H9 (cell line): ENCODE measurements at regions not wholly inside any gene's neighbourhood (a gene's known extent, or its start where the extent isn't known, plus 50 kb on each side); places are given as distances from the start of the nearest gene placed in this dataset.

ENCODE experiments used
- DNase-seq: peaks from one replicate; pipeline ENCODE4 v3.0.0-alpha.2; 2017
- H2AFZ ChIP-seq: one replicate; pipeline ENCODE4 v1.6.1; 2013; ENCODE audit warnings: mild to moderate bottlenecking, low read length, control low read depth, moderate library complexity
- H2AK5ac ChIP-seq: 2 replicates; pipeline ENCODE4 v1.6.1; 2013; ENCODE audit warnings: low read length, control low read depth, mixed read lengths; ENCODE audit not compliant: insufficient read length
- H2BK120ac ChIP-seq: one replicate; pipeline ENCODE4 v1.6.1; 2013; ENCODE audit warnings: low read depth, mild to moderate bottlenecking, low read length, control low read depth, inconsistent platforms; ENCODE audit not compliant: poor library complexity, severe bottlenecking
- H2BK12ac ChIP-seq: 2 replicates; pipeline ENCODE4 v1.6.1; 2013; ENCODE audit warnings: low read length, control low read depth, mixed read lengths, low read depth; ENCODE audit not compliant: insufficient read length
- H2BK15ac ChIP-seq: 2 replicates; pipeline ENCODE4 v1.6.1; 2013; ENCODE audit warnings: low read depth, low read length, control low read depth
- H2BK20ac ChIP-seq: one replicate; pipeline ENCODE4 v1.6.1; 2013; ENCODE audit warnings: low read depth, mild to moderate bottlenecking, low read length, control low read depth, inconsistent platforms; ENCODE audit not compliant: poor library complexity, severe bottlenecking
- H2BK5ac ChIP-seq: 2 replicates; pipeline ENCODE4 v1.6.1; 2013; ENCODE audit warnings: low read length, control low read depth, mixed read lengths; ENCODE audit not compliant: insufficient read length
- H3K14ac ChIP-seq: 2 replicates; pipeline ENCODE4 v1.6.1; 2013; ENCODE audit warnings: low read length, control low read depth; ENCODE audit not compliant: insufficient read depth
- H3K18ac ChIP-seq: 2 replicates; pipeline ENCODE4 v1.6.1; 2013; ENCODE audit warnings: low read depth, mild to moderate bottlenecking, mixed read lengths, low read length, control low read depth; ENCODE audit not compliant: insufficient read length
- H3K23ac ChIP-seq: 2 replicates; pipeline ENCODE4 v1.6.1; 2013; ENCODE audit warnings: low read length, control low read depth, mixed read lengths, low read depth; ENCODE audit not compliant: insufficient read length
- H3K23me2 ChIP-seq: 2 replicates; pipeline ENCODE4 v1.6.1; 2013; ENCODE audit warnings: low read depth, mild to moderate bottlenecking, mixed read lengths, low read length, control low read depth; ENCODE audit not compliant: insufficient read length, poor library complexity, severe bottlenecking
- H3K27ac ChIP-seq: 2 replicates; pipeline ENCODE4 v1.5.1; 2013; ENCODE audit warnings: low read length, control low read depth, mixed read lengths, low read depth; ENCODE audit not compliant: insufficient read length
- H3K27me3 ChIP-seq: 2 replicates; pipeline ENCODE4 v1.6.1; 2013; ENCODE audit warnings: low read length, control low read depth, inconsistent platforms; ENCODE audit not compliant: insufficient read depth
- H3K4ac ChIP-seq: 2 replicates; pipeline ENCODE4 v1.6.1; 2013; ENCODE audit warnings: low read depth, mild to moderate bottlenecking, control low read depth, inconsistent platforms, low read length, moderate library complexity
- H3K4me1 ChIP-seq: 2 replicates; pipeline ENCODE4 v1.6.1; 2013; ENCODE audit warnings: low read length, control low read depth, inconsistent platforms; ENCODE audit not compliant: insufficient read depth
- H3K4me2 ChIP-seq: 2 replicates; pipeline ENCODE4 v1.6.1; 2013; ENCODE audit warnings: low read length, control low read depth, mixed read lengths; ENCODE audit not compliant: insufficient read length, insufficient read depth
- H3K56ac ChIP-seq: 2 replicates; pipeline ENCODE4 v1.6.1; 2013; ENCODE audit warnings: low read depth, mild to moderate bottlenecking, mixed read lengths, low read length, control low read depth; ENCODE audit not compliant: insufficient read length
- H3K79me1 ChIP-seq: 2 replicates; pipeline ENCODE4 v1.6.1; 2013; ENCODE audit warnings: low read depth, mild to moderate bottlenecking, moderate library complexity, low read length, control low read depth, inconsistent platforms; ENCODE audit not compliant: insufficient read depth, poor library complexity, severe bottlenecking
- H3K79me2 ChIP-seq: 2 replicates; pipeline ENCODE4 v1.6.1; 2013; ENCODE audit warnings: low read length, control low read depth, inconsistent platforms; ENCODE audit not compliant: insufficient read depth
- H3K9ac ChIP-seq: 2 replicates; pipeline ENCODE4 v1.6.1; 2013; ENCODE audit warnings: low read length, control low read depth, mixed read lengths; ENCODE audit not compliant: insufficient read length; ENCODE audit errors: extremely low read depth
- H3K9me3 ChIP-seq: one replicate; pipeline ENCODE4 v1.6.1; 2013; ENCODE audit warnings: low read depth, low read length, inconsistent platforms; ENCODE audit not compliant: control insufficient read depth
- H3T11ph ChIP-seq: one replicate; pipeline ENCODE4 v1.6.1; 2013; ENCODE audit warnings: mild to moderate bottlenecking, low read length, control low read depth, inconsistent platforms
- H4K20me1 ChIP-seq: one replicate; pipeline ENCODE4 v1.6.1; 2013; ENCODE audit not compliant: control insufficient read depth, insufficient read length, insufficient read depth
- H4K5ac ChIP-seq: 2 replicates; pipeline ENCODE4 v1.6.1; 2013; ENCODE audit warnings: low read depth, mild to moderate bottlenecking, mixed read lengths, low read length, control low read depth; ENCODE audit not compliant: insufficient read length
- H4K8ac ChIP-seq: replicated peaks from 2 replicates; pipeline ENCODE4 v1.6.1; 2013; ENCODE audit warnings: low read length, control low read depth, mixed read lengths, low read depth; ENCODE audit not compliant: insufficient read length
- H4K91ac ChIP-seq: 2 replicates; pipeline ENCODE4 v1.6.1; 2013; ENCODE audit warnings: low read depth, mild to moderate bottlenecking, moderate library complexity, mixed read lengths, low read length, control low read depth; ENCODE audit not compliant: insufficient read length
- H3K27ac Mint-ChIP-seq, 3 experiments: 2 replicates in 2 of 3; 3 replicates in 1 of 3; pipeline ENCODE4 v1.8.0; 2020 to 2021; ENCODE audit warnings: mixed read lengths in 3 of 3, mild to moderate bottlenecking in 1 of 3, moderate library complexity in 1 of 3
- H3K27me3 Mint-ChIP-seq: 2 replicates; pipeline ENCODE4 v1.8.0; 2021; ENCODE audit warnings: low read depth, mild to moderate bottlenecking, moderate library complexity, mixed read lengths
- H3K36me3 Mint-ChIP-seq, 3 experiments: 2 replicates in 2 of 3; 3 replicates in 1 of 3; pipeline ENCODE4 v1.8.0; 2020 to 2021; ENCODE audit warnings: low read depth in 3 of 3, mixed read lengths in 3 of 3; ENCODE audit not compliant: insufficient read depth in 1 of 3
- H3K4me1 Mint-ChIP-seq, 2 experiments: 2 replicates each; pipeline ENCODE4 v1.8.0; 2020; ENCODE audit warnings: mixed read lengths in 2 of 2
- H3K4me3 Mint-ChIP-seq, 2 experiments: 2 replicates in 1 of 2; 3 replicates in 1 of 2; pipeline ENCODE4 v1.8.0; 2020 to 2021; ENCODE audit warnings: mild to moderate bottlenecking in 2 of 2, mixed read lengths in 2 of 2, moderate library complexity in 1 of 2
- H3K9me3 Mint-ChIP-seq, 2 experiments: 2 replicates in 1 of 2; 3 replicates in 1 of 2; pipeline ENCODE4 v1.8.0; 2020; ENCODE audit warnings: mild to moderate bottlenecking in 2 of 2, mixed read lengths in 2 of 2, moderate library complexity in 1 of 2
- CTCF ChIP-seq: fragments of 200-600 bp; sonication (generic); conservative IDR thresholded peaks from 3 replicates; pipeline ENCODE4 v1.8.0; 2021; ENCODE audit warnings: antibody characterized with exemption, mild to moderate bottlenecking
- WGBS: extraction: QIAGEN DNeasy Blood & Tissue Kit; methylation state at CpG from one replicate; pipeline ENCODE4 v1.1.7; 2013; ENCODE audit warnings: missing lambda C conversion rate, low lambda C conversion rate, mixed read lengths; ENCODE audit not compliant: insufficient read length; ENCODE audit errors: extremely low coverage; 5-methylcytosine and 5-hydroxymethylcytosine counted together

GRCh38 chr18:34050661-34051060, 174.1 kb downstream of the NOL4 start:
- no peak overlapping the region for H3T11ph ChIP-seq
- no peak overlapping the region for H4K5ac ChIP-seq
- H3K27me3 ChIP-seq = no peaks in the 10 kb centered on the region
- H2BK20ac ChIP-seq = no peak overlapping the region
- no peak overlapping the region for H2BK15ac ChIP-seq
- no peak overlapping the region for H3K18ac ChIP-seq
- peaks cover 5 to 14% of the 10 kb centered on the region in 2 experiments for H3K4me1 Mint-ChIP-seq
- peaks cover 0 to 5% (median 1%) of the 10 kb centered on the region in 3 experiments; a peak in 2 of 7 replicates for H3K36me3 Mint-ChIP-seq
- no peak overlapping the region for H3K23ac ChIP-seq
- H3K27ac Mint-ChIP-seq = no peak overlapping the region
- no peaks in the 10 kb centered on the region for H3K27me3 Mint-ChIP-seq
- H4K20me1 ChIP-seq = no peaks in the 10 kb centered on the region
- H2BK120ac ChIP-seq = no peak overlapping the region
- H2BK12ac ChIP-seq = no peak overlapping the region
- no peak overlapping the region for H3K56ac ChIP-seq
- H3K9ac ChIP-seq = no peak overlapping the region
- no peak overlapping the region for H3K4me3 Mint-ChIP-seq
- H2BK5ac ChIP-seq = no peak overlapping the region
- H3K79me2 ChIP-seq = no peaks in the 10 kb centered on the region
- no peak overlapping the region for H2AK5ac ChIP-seq
- no peak overlapping the region for H3K14ac ChIP-seq
- DNase-seq = no peak
- no peak overlapping the region for H3K4me2 ChIP-seq
- no peak overlapping the region for H3K27ac ChIP-seq
- no peak for TF ChIP-seq CTCF
- H3K9me3 Mint-ChIP-seq = peaks cover 4 to 5% of the 10 kb centered on the region in 2 experiments; a peak in 2 of 5 replicates
- no peaks in the 10 kb centered on the region for H3K23me2 ChIP-seq
- no peak overlapping the region for H3K4ac ChIP-seq
- H3K79me1 ChIP-seq = no peaks in the 10 kb centered on the region
- H4K91ac ChIP-seq = no peak overlapping the region
- H3K9me3 ChIP-seq = no peaks in the 10 kb centered on the region
- no peaks in the 10 kb centered on the region for H3K4me1 ChIP-seq
- WGBS = no CpG with 5 or more reads among the region's 2 CpGs
- no peak overlapping the region for H4K8ac ChIP-seq
- H2AFZ ChIP-seq = no peak overlapping the region
